Endothelial cell of umbilical vein (primary cell): ENCODE measurements at regions not wholly inside any gene's neighbourhood (a gene's known extent, or its start where the extent isn't known, plus 50 kb on each side); places are given as distances from the start of the nearest gene placed in this dataset.

Experiments
- BruUV-seq: library from RNA; stranded (reverse); fragments of 400-500 nt; replicated peaks from 2 replicates; lab custom pipeline; 2021; lab: Mats Ljungman, UMichigan
- CTCF ChIA-PET: fragments of 300-600, 350-600 bp; sonication (Branson Sonifier 250); formaldehyde crosslinking; loops from one replicate; lab custom pipeline; 2021; ENCODE audit warnings: antibody characterized with exemption, inconsistent platforms; lab: Charles Lee
- POLR2A ChIA-PET: fragments of 300-600, 350-600 bp; sonication (Branson Sonifier 250); formaldehyde crosslinking; loops from one replicate; lab custom pipeline; 2021; ENCODE audit warnings: antibody characterized with exemption, inconsistent platforms; lab: Charles Lee
- DNase-seq: peaks from one replicate; pipeline ENCODE4 v3.0.0-alpha.2; 2011; ENCODE audit warnings: low read depth, low spot score
- FAIRE-seq: peaks from 2 replicates; lab custom pipeline; 2011; peaks lifted over from hg19 to GRCh38; lab: Jason Lieb, UNC
- H2AFZ ChIP-seq: 2 replicates; pipeline ENCODE4 v1.6.0; 2012; ENCODE audit warnings: low read depth, low read length, control low read depth, inconsistent platforms
- H3K27ac ChIP-seq: 2 replicates; pipeline ENCODE4 v1.5.1; 2011; ENCODE audit warnings: low read depth, mild to moderate bottlenecking, control low read depth, low read length, moderate library complexity; ENCODE audit not compliant: insufficient read depth
- H3K27me3 ChIP-seq, 2 experiments: 2 replicates each; pipeline versions ENCODE4 v1.6.0 to v1.6.1; 2011; ENCODE audit warnings: low read length in 2 of 2, mixed read lengths in 1 of 2; ENCODE audit not compliant: control insufficient read depth in 2 of 2, insufficient read depth in 2 of 2
- H3K36me3 ChIP-seq, 2 experiments: 2 replicates in 1 of 2; 3 replicates in 1 of 2; pipeline ENCODE4 v1.5.1; 2011; ENCODE audit warnings: low read length in 2 of 2, mild to moderate bottlenecking in 1 of 2, moderate library complexity in 1 of 2; ENCODE audit not compliant: control insufficient read depth in 2 of 2, insufficient read depth in 2 of 2; ENCODE audit errors: extremely low read depth in 1 of 2
- H3K4me1 ChIP-seq: 3 replicates; pipeline ENCODE4 v1.5.1; 2011; ENCODE audit warnings: mild to moderate bottlenecking, low read length; ENCODE audit not compliant: control insufficient read depth, insufficient read depth; ENCODE audit errors: extremely low read depth
- H3K4me2 ChIP-seq: 2 replicates; pipeline ENCODE4 v1.6.1; 2011; ENCODE audit warnings: low read length, control low read depth, mixed read lengths; ENCODE audit not compliant: insufficient read depth
- H3K4me3 ChIP-seq, 3 experiments: fragments of 200-600 bp in 1 of 3; sonication (generic), shearing (Covaris generic) in 1 of 3; replicated peaks in 1 of 3; 2 replicates each; pipeline ENCODE4 v1.5.1; 2011 to 2016; ENCODE audit warnings: control low read depth in 3 of 3, low read length in 3 of 3, mild to moderate bottlenecking in 2 of 3, inconsistent platforms in 1 of 3, low read depth in 1 of 3, moderate library complexity in 1 of 3; ENCODE audit not compliant: insufficient read depth in 1 of 3
- H3K79me2 ChIP-seq: 2 replicates; pipeline ENCODE4 v1.6.0; 2012; ENCODE audit warnings: low read length, inconsistent platforms; ENCODE audit not compliant: control insufficient read depth, insufficient read depth
- H3K9ac ChIP-seq: replicated peaks from 2 replicates; pipeline ENCODE3; 2011; ENCODE audit warnings: low read length, control low read depth; ENCODE audit not compliant: insufficient read depth; ENCODE audit errors: extremely low read depth
- H3K9me1 ChIP-seq: replicated peaks from 3 replicates; pipeline ENCODE4 v1.6.0; 2011; ENCODE audit warnings: mild to moderate bottlenecking, low read length; ENCODE audit not compliant: control insufficient read depth, insufficient read depth; ENCODE audit errors: extremely low read depth
- H3K9me3 ChIP-seq: replicated peaks from 2 replicates; pipeline ENCODE4 v1.5.1; 2012; ENCODE audit warnings: low read length, inconsistent platforms; ENCODE audit not compliant: control insufficient read depth, insufficient read depth
- H4K20me1 ChIP-seq: replicated peaks from 2 replicates; pipeline ENCODE3; 2011; ENCODE audit warnings: mild to moderate bottlenecking, low read length; ENCODE audit not compliant: control insufficient read depth, insufficient read depth; ENCODE audit errors: extremely low read depth
- EZH2 ChIP-seq: IDR thresholded peaks from 2 replicates; pipeline ENCODE4 v1.6.1; 2012; ENCODE audit warnings: borderline replicate concordance, low read depth, mild to moderate bottlenecking, moderate library complexity, low read length, inconsistent platforms; ENCODE audit not compliant: severe bottlenecking
- FOS ChIP-seq: IDR thresholded peaks from 2 replicates; pipeline ENCODE4 v1.6.1; 2011; ENCODE audit warnings: mild to moderate bottlenecking, low read length, moderate library complexity, borderline replicate concordance; ENCODE audit not compliant: insufficient read depth
- GATA2 ChIP-seq: IDR thresholded peaks from 2 replicates; pipeline ENCODE4 v1.7.0; 2011; ENCODE audit warnings: low read depth, mild to moderate bottlenecking, moderate library complexity, mixed read lengths, low read length; ENCODE audit not compliant: insufficient read length, insufficient read depth
- JUN ChIP-seq: IDR thresholded peaks from 2 replicates; pipeline ENCODE4 v1.6.1; 2011; ENCODE audit warnings: borderline replicate concordance, low read depth; ENCODE audit not compliant: insufficient read length, insufficient read depth
- MYC ChIP-seq: IDR thresholded peaks from one replicate; pipeline ENCODE4 v1.6.1; 2011; ENCODE audit warnings: mild to moderate bottlenecking, low read depth, low read length
- POLR2A ChIP-seq: IDR thresholded peaks from 2 replicates; pipeline ENCODE4 v1.6.1; 2012; ENCODE audit warnings: low read depth, mild to moderate bottlenecking, control low read depth, low read length
- POLR2AphosphoS5 ChIP-seq: IDR thresholded peaks from 2 replicates; pipeline ENCODE4 v1.6.1; 2012; ENCODE audit warnings: low read depth, mild to moderate bottlenecking, control low read depth, low read length, moderate library complexity; ENCODE audit not compliant: insufficient read depth
- dilution Hi-C: fragments of 300-500 bp; cut with MboI; formaldehyde crosslinking; loops from one replicate; pipeline ENCODE4 v1.15.0; 2019; ENCODE audit warnings: low sequenced_read_pairs; ENCODE audit not compliant: extremely low pct_ligation_motif_present
- intact Hi-C: fragments of 100-400 bp; cut with micrococcal nuclease; formaldehyde crosslinking; loops from one replicate; pipeline ENCODE4 v1.10.0; 2022
- TF ChIP-seq, protein P1 (sequence below): IDR thresholded peaks from 2 replicates; pipeline ENCODE4 v1.6.1; 2011; ENCODE audit not compliant: insufficient read depth, insufficient read length
- TF ChIP-seq, protein P2 (sequence below), 2 donors: IDR thresholded peaks; 1 replicate in 1 of 2; 2 replicates in 1 of 2; pipeline ENCODE4 v1.5.1; 2011; ENCODE audit warnings: low read length in 2 of 2, mild to moderate bottlenecking in 2 of 2, moderate library complexity in 2 of 2, control low read depth in 1 of 2, inconsistent platforms in 1 of 2, low read depth in 1 of 2; ENCODE audit not compliant: insufficient read depth in 1 of 2; ENCODE audit errors: extremely low read depth in 1 of 2

DNA sequence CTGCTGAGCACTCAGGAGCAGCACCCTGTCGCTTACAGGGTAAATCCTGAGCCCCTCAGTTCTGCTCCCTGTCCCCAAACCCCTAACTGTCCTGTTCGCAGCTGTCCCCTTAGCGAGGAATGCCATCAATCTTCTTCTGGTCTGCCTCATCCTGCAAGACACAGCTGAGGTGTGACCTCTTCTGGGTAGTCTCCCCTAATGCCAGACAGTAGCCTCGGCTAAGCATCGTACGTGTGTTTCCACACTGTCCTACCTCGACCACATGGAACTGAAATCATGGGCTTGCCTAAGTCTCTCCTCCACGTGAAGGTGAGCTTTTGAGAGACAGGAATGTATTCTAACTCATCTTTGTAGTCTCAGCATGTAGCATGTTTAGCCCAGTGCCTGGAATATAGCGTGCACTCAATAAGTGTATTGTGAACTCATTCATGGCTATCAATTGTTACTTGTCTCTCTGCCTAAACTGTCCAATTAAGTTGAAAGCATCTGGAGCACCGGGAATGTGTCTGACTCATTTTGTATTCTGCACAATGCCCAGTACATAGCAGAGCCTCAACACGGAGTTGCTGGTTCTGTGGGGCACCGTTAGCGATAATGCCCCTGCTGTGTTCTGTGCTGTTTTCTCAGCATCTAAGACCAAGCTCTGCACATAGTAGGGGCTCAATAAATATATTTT is 90.2 kb downstream of the HES1 start:
- CTCF ChIA-PET, result interaction anchor here (0.8 kb wide), 1 partner anchor 11 kb away, joined by 3 read pairs; no protein-coding TSS in a partner anchor
- POLR2A ChIA-PET, result no interaction called here
- no peak for DNase-seq

More for the DNA sequence above, 90.2 kb downstream of the HES1 start:
- Histone ChIP-seq H3K36me3 (no peaks in the 10 kb centered on the region), H3K4me3 (no peak overlapping the region), H3K9ac (no peak overlapping the region), H3K79me2 (no peaks in the 10 kb centered on the region), H3K27ac (no peak overlapping the region), H3K4me2 (no peak overlapping the region), H3K4me1 (no peaks in the 10 kb centered on the region), H3K27me3 (peaks cover 10 to 11% of the 10 kb centered on the region in 2 experiments), H3K9me1 (no peaks in the 10 kb centered on the region), H2AFZ (no peak overlapping the region), H3K9me3 (no peaks in the 10 kb centered on the region), H4K20me1 (no peaks in the 10 kb centered on the region)
- TF ChIP-seq POLR2A (no peak), FOS (no peak), EZH2 (no peak), GATA2 (no peak), MYC (no peak), JUN (no peak), POLR2AphosphoS5 (no peak)
- TF ChIP-seq, protein P1, sequence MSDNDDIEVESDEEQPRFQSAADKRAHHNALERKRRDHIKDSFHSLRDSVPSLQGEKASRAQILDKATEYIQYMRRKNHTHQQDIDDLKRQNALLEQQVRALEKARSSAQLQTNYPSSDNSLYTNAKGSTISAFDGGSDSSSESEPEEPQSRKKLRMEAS, result no peak
- TF ChIP-seq, protein P2, sequence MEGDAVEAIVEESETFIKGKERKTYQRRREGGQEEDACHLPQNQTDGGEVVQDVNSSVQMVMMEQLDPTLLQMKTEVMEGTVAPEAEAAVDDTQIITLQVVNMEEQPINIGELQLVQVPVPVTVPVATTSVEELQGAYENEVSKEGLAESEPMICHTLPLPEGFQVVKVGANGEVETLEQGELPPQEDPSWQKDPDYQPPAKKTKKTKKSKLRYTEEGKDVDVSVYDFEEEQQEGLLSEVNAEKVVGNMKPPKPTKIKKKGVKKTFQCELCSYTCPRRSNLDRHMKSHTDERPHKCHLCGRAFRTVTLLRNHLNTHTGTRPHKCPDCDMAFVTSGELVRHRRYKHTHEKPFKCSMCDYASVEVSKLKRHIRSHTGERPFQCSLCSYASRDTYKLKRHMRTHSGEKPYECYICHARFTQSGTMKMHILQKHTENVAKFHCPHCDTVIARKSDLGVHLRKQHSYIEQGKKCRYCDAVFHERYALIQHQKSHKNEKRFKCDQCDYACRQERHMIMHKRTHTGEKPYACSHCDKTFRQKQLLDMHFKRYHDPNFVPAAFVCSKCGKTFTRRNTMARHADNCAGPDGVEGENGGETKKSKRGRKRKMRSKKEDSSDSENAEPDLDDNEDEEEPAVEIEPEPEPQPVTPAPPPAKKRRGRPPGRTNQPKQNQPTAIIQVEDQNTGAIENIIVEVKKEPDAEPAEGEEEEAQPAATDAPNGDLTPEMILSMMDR (IDR thresholded peaks at IDR 0.05; ENCODE audit: extremely low read depth in 1 of 2, insufficient read depth in 1 of 2, low read depth in 1 of 2, low read length in 2 of 2), result no peak
- no TSS peak for BruUV-seq
- intact Hi-C loops (no loop called here), dilution Hi-C loops (no loop called here)
- no peak for FAIRE-seq
